Uterus (tissue), 3 donors: ENCODE measurements at regions not wholly inside any gene's neighbourhood (a gene's known extent, or its start where the extent isn't known, plus 50 kb on each side); places are given as distances from the start of the nearest gene placed in this dataset.

Experiments used
- DNase-seq, 2 donors: peaks; one replicate each; pipeline ENCODE4 v3.0.0-alpha.2; 2019 to 2020
- H3K27ac ChIP-seq, 2 donors: fragments of 200-600 bp; sonication (generic); 1 replicate in 1 of 2; 2 replicates in 1 of 2; pipeline ENCODE4 v1.5.1; 2016 to 2018
- H3K27me3 ChIP-seq, 2 donors: fragments of 200-600 bp; sonication (generic); one replicate each; pipeline ENCODE4 v1.5.1; 2018 to 2019; ENCODE audit warnings: control low read depth in 1 of 2
- H3K36me3 ChIP-seq, 2 donors: fragments of 200-600 bp; sonication (generic); one replicate each; pipeline ENCODE4 v1.5.1; 2019; ENCODE audit warnings: control low read depth in 1 of 2
- H3K4me1 ChIP-seq, 2 donors: fragments of 200-600 bp; sonication (generic); one replicate each; pipeline ENCODE4 v1.5.1; 2018 to 2019; ENCODE audit warnings: control low read depth in 1 of 2
- H3K4me3 ChIP-seq, 2 donors: fragments of 200-600 bp; sonication (generic); 1 replicate in 1 of 2; 2 replicates in 1 of 2; pipeline ENCODE4 v1.5.1; 2018 to 2019; ENCODE audit warnings: mild to moderate bottlenecking in 1 of 2
- H3K9me3 ChIP-seq, 2 donors: fragments of 200-600 bp; sonication (generic); one replicate each; pipeline ENCODE4 v1.5.1; 2019; ENCODE audit warnings: control low read depth in 1 of 2
- POLR2A ChIP-seq, 2 donors: fragments of 450-650 bp; IDR thresholded peaks; one replicate each; pipeline ENCODE4 v1.6.1; 2016; ENCODE audit warnings: antibody characterized with exemption in 2 of 2, mild to moderate bottlenecking in 1 of 2, moderate library complexity in 1 of 2
- intact Hi-C: fragments of 100-400 bp; cut with DNase I; formaldehyde crosslinking; loops from one replicate; pipeline ENCODE4 v1.15.1; 2023; ENCODE audit warnings: low total_unique reads
- TF ChIP-seq, protein P1 (sequence below), 4 experiments: fragments of 200-600 bp in 2 of 4; fragments of 450-650 bp in 2 of 4; sonication (generic) in 2 of 4; IDR thresholded peaks; one replicate each; pipeline ENCODE4 v1.5.1; 2016 to 2019; ENCODE audit warnings: antibody characterized with exemption in 4 of 4, mild to moderate bottlenecking in 2 of 4, moderate library complexity in 1 of 4
- donor health status: DM: yes; HTN: yes; CAD: no.

GRCh38 chr22:48888466-48889208 is 939.0 kb downstream of the BRD1 start:
- H3K36me3 ChIP-seq, result no peaks in the 10 kb centered on the region
- no peaks in the 10 kb centered on the region for H3K4me1 ChIP-seq
- no peak overlapping the region for H3K4me3 ChIP-seq
- no peak overlapping the region for H3K27ac ChIP-seq
- no peaks in the 10 kb centered on the region for H3K27me3 ChIP-seq
- no peak for DNase-seq
- intact Hi-C loops, result no loop called here
- TF ChIP-seq POLR2A (IDR thresholded peaks at IDR 0.05), result no peak
- TF ChIP-seq, protein P1, sequence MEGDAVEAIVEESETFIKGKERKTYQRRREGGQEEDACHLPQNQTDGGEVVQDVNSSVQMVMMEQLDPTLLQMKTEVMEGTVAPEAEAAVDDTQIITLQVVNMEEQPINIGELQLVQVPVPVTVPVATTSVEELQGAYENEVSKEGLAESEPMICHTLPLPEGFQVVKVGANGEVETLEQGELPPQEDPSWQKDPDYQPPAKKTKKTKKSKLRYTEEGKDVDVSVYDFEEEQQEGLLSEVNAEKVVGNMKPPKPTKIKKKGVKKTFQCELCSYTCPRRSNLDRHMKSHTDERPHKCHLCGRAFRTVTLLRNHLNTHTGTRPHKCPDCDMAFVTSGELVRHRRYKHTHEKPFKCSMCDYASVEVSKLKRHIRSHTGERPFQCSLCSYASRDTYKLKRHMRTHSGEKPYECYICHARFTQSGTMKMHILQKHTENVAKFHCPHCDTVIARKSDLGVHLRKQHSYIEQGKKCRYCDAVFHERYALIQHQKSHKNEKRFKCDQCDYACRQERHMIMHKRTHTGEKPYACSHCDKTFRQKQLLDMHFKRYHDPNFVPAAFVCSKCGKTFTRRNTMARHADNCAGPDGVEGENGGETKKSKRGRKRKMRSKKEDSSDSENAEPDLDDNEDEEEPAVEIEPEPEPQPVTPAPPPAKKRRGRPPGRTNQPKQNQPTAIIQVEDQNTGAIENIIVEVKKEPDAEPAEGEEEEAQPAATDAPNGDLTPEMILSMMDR (IDR thresholded peaks at IDR 0.05), result no peak
- H3K9me3 ChIP-seq, result no peaks in the 10 kb centered on the region

- no peak for DNase-seq
- Histone ChIP-seq H3K27me3 (no peaks in the 10 kb centered on the region), H3K36me3 (no peaks in the 10 kb centered on the region), H3K9me3 (no peaks in the 10 kb centered on the region), H3K27ac (no peak overlapping the region), H3K4me3 (no peak overlapping the region), H3K4me1 (no peaks in the 10 kb centered on the region)
- TF ChIP-seq, protein P1 (IDR thresholded peaks at IDR 0.05), result no peak
- no peak for TF ChIP-seq POLR2A (IDR thresholded peaks at IDR 0.05)
- intact Hi-C loops, result no loop called here
Measured at GRCh38 chr22:48887394-48888332, 940.0 kb downstream of the BRD1 start.

GRCh38 chr22:48886604-48887393 is 940.9 kb downstream of the BRD1 start:
- TF ChIP-seq, protein P1 (IDR thresholded peaks at IDR 0.05), result no peak
- TF ChIP-seq POLR2A (IDR thresholded peaks at IDR 0.05), result no peak
- H3K27me3 ChIP-seq, result no peaks in the 10 kb centered on the region

GRCh38 chr22:48885919-48886305 is 941.8 kb downstream of the BRD1 start:
- no peak for DNase-seq
- H3K4me3 ChIP-seq, result no peak overlapping the region
- H3K9me3 ChIP-seq, result no peaks in the 10 kb centered on the region
- no peak for TF ChIP-seq POLR2A (IDR thresholded peaks at IDR 0.05)
- TF ChIP-seq, protein P1 (IDR thresholded peaks at IDR 0.05), result no peak
- intact Hi-C loops, result no loop called here
- no peaks in the 10 kb centered on the region for H3K36me3 ChIP-seq
- H3K4me1 ChIP-seq, result no peaks in the 10 kb centered on the region
- no peak overlapping the region for H3K27ac ChIP-seq
- H3K27me3 ChIP-seq, result no peaks in the 10 kb centered on the region

More at GRCh38 chr22:48886604-48887393, 940.9 kb downstream of the BRD1 start:
- no peak for DNase-seq
- intact Hi-C loops, result no loop called here
- no peak overlapping the region for H3K4me3 ChIP-seq
- no peaks in the 10 kb centered on the region for H3K9me3 ChIP-seq
- no peaks in the 10 kb centered on the region for H3K36me3 ChIP-seq
- no peak overlapping the region for H3K27ac ChIP-seq
- no peaks in the 10 kb centered on the region for H3K4me1 ChIP-seq
